Sciatic nerve (tissue), 2 donors: ENCODE measurements at regions not wholly inside any gene's neighbourhood (a gene's known extent, or its start where the extent isn't known, plus 50 kb on each side); places are given as distances from the start of the nearest gene placed in this dataset.

Experiments
- ATAC-seq: fragments of 200-7000 bp; cut with Tn5 transposase; one replicate; pipeline ENCODE4 v1.9.1; 2020; ENCODE audit warnings: mild to moderate bottlenecking, moderate library complexity
- DNase-seq: peaks from one replicate; pipeline ENCODE4 v3.0.0-alpha.2; 2020; ENCODE audit warnings: low spot score
- intact Hi-C: fragments of 100-400 bp; cut with DNase I; formaldehyde crosslinking; loops from one replicate; pipeline ENCODE4 v1.14.2; 2022
- donor health status: DM: no; HTN: no; CAD: no.
- donor health status: DM: no; HTN: no; CAD: no.

- intact Hi-C loops: no loop called here
- no peak for ATAC-seq
- no peak for DNase-seq
These were observed 277.9 kb upstream of the E2F7 start for GRCh38 chr12:77343291-77343690.

GRCh38 chr12:77342253-77342652, 276.9 kb upstream of the E2F7 start:
- ATAC-seq (no peak), DNase-seq (no peak)
- intact Hi-C loops: no loop called here

GRCh38 chr12:77339610-77340009, 274.2 kb upstream of the E2F7 start:
- no peak for ATAC-seq
- intact Hi-C loops: no loop called here

GRCh38 chr12:77337362-77337761, 272.0 kb upstream of the E2F7 start:
- intact Hi-C loops: no loop called here
- DNase-seq (no peak), ATAC-seq (no peak)

More at GRCh38 chr12:77339610-77340009, 274.2 kb upstream of the E2F7 start:
- no peak for DNase-seq

DNA sequence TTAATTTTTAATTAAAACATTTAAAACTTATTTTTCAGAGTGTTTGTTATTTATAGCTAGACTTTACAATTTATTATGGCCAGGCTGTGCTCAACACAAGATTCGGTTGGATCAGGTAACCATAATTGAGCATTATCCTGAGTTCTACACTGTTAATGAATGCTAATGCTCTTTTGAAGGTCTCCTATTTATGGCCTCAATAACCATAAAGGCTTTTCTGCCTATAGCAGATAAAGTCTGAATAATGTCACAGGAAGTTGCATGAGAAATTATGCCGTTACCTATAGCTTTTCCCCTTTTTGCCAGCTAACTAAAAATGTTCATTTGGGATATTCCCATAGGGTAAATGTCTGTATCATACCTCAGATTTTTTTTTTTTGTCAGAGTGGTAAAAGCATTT, 269.4 kb upstream of the E2F7 start:
- no peak for ATAC-seq
- intact Hi-C loops: no loop called here
- DNase-seq: no peak

- intact Hi-C loops: no loop called here
- ATAC-seq (no peak), DNase-seq (no peak)
These were observed 263.0 kb upstream of the E2F7 start for GRCh38 chr12:77328326-77328725.

GRCh38 chr12:77325511-77326236, 260.3 kb upstream of the E2F7 start:
- DNase-seq: peak; percentile 60
- intact Hi-C loops: no loop called here

GRCh38 chr12:77324763-77325468, 259.5 kb upstream of the E2F7 start:
- peak; percentile 83 for DNase-seq
- intact Hi-C loops: no loop called here
- peak; percentile 90 for ATAC-seq

More at GRCh38 chr12:77325511-77326236, 260.3 kb upstream of the E2F7 start:
- peak; percentile 65 for ATAC-seq

- no peak for ATAC-seq
- no peak for DNase-seq
- intact Hi-C loops: no loop called here
These were observed 259.0 kb upstream of the E2F7 start for GRCh38 chr12:77324416-77324762.

GRCh38 chr12:77323788-77324415, 258.5 kb upstream of the E2F7 start:
- DNase-seq (no peak), ATAC-seq (no peak)
- intact Hi-C loops: no loop called here

GRCh38 chr12:77319166-77319565, 253.8 kb upstream of the E2F7 start:
- intact Hi-C loops: no loop called here
- ATAC-seq (no peak), DNase-seq (no peak)

GRCh38 chr12:77315407-77315806, 250.0 kb upstream of the E2F7 start:
- DNase-seq (no peak), ATAC-seq (no peak)
- intact Hi-C loops: no loop called here

DNA sequence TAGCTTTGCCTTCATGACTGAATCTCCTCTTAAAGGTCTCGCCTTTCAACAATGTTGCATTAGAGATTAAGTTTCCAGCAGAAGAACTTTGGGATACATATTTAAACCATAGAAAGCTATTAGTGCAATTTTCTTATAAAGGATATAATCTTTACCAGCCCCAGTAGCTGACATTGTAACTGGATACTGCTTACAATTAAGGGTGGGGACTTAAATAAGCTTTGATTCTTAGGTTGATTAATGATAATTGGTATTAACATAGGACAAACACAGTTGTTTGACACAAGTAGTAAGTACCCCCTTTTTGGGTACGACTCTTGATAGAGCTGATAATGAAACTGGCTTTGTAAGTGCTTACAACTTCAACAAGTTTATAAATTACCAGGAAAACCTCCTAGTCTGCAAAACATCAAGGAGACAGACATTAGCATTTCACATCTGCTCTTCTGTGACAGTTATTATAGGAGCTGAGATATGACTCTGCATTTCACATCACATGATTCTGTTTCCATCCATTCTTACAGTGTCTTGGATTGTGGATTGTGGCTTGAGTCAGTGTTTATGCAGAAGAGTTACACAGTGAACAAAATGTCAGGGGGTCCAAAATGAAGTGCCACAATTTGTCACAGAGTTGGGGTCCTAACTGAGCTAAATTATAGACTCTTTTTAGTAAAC, 249.1 kb upstream of the E2F7 start:
- ATAC-seq (no peak), DNase-seq (no peak)
- intact Hi-C loops: no loop called here

- no peak for DNase-seq
- no peak for ATAC-seq
- intact Hi-C loops: no loop called here
These were observed 242.7 kb upstream of the E2F7 start for GRCh38 chr12:77308056-77308455.

DNA sequence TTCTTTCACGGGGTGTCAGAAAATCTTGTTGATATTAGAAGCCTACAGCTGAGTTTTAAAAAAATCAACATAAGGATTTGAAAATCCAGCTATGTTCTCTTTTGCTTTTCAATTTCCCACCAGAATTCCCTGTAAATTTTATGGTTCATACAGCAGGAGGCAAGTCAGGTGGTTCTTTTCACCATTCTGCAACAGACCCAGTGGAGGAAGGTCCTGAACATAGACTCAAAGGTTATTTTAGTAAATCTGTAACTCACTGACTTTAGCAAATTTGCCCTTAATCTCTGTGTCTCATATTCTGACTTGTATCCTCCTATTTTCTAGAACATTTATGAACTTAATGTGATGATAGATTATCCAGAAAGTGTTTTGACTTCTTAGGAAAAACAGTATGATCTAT, 235.4 kb upstream of the E2F7 start:
- ATAC-seq: no peak
- intact Hi-C loops: no loop called here
- no peak for DNase-seq

DNA sequence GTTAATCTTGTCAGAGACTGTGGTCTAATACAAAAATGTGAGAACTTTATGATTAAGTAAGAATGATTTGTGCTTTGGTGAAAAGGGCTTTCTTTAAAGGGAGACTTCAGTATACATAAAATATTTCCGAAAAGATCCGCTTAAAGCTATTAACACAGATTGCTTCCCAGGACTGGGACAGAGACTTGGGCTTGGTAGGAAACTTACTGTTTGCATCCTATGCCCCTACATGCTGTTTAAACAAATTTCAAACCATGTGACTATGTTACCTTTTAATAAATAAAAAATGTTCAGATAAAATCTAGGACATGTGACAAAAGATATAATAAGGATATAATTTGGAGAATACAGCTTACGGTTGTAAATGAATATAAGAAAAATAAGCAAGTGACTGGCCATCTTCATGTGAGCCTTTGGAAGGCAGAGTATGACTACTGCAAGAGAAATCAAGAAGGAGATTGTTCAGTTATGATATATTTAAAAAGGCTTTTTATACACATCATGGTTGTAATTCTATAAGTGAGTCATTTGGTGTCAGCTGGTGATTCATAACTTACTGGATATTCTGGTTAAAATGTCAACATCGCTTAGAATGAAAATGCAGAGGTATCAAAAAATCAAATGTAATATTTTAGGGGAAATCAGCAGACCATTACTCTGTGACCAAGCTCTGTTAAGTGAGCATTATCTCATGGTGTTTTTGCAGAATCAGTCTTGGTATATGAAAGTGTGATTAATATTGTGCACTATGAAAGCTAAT, 234.7 kb upstream of the E2F7 start:
- intact Hi-C loops: no loop called here
- ATAC-seq (no peak), DNase-seq (no peak)

GRCh38 chr12:77299001-77299400, 233.6 kb upstream of the E2F7 start:
- ATAC-seq (no peak), DNase-seq (no peak)
- intact Hi-C loops: no loop called here

DNA sequence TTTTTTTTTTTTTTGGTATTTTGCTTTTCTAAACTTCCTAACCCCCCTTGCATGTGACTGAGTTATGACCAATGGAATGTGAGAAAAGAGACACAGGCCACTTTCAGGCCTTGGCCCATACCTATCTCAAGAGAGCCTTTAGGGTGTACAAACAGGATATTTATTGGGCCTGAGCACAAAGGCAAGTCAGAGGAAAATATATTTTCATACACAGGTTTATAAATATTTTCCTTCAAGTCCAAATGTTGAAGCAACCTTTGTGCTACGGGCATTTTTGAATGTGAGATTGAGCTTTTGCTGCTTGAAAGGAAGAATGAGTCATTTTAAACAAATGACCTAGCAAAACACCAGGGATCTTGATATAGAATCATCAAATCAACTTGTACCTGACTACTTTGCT, 228.6 kb upstream of the E2F7 start:
- ATAC-seq: peak; percentile 68
- intact Hi-C loops: no loop called here
- no peak for DNase-seq

- intact Hi-C loops: no loop called here
- DNase-seq: no peak
- no peak for ATAC-seq
These were observed 209.6 kb upstream of the E2F7 start for GRCh38 chr12:77274926-77275325.
